ENCODE measurements at regions not wholly inside any gene's neighbourhood (a gene's known extent, or its start where the extent isn't known, plus 50 kb on each side); places are given as distances from the start of the nearest gene placed in this dataset.

DNA sequence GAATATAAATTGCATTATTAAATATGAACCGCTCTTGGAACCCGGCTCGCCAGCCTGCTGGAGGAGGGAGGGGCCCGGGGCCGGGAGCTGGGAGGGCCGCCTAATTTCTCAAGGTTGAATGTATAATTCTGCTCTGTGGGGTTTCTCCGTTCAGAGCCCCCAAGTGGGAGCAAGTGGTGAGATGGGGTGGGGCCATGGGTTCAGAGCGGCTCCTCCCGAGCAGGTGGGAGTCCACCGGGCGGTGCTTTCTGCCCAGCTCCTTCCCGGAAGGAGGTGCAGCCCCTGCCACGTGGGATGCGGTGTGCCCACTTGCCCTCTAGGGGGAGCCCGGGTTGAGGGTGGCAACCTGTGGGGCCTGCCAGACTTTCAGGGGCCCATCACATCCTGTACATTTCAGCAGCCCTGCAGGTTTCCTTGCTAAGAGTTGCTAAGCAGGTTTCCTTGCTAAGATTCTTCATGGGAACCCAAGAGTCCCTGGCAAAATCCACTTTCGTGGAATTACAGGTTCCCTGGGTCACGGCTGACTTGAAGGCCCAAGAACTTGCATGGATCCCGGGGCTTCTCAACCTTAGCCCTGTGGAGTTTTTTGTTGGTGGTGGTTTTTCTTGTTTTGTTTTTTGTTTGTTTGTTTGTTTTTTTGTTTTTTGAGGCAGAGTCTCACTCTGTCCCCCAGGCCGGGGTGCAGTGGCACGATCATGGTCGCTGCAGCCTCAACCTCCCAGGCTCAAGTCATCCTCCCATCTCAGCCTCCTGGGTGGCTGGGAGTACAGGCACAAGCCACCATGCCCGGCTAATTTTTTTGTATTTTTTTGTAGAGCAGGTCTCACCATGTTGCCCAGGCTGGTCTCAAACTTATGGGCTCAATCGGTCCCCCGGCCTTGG is 196.7 kb upstream of the GSE1 start (continued):
- TF ChIP-seq SNAI1 (CRISPR knock-in tag; IDR thresholded peaks at IDR 0.05; ENCODE audit: borderline replicate concordance) = no peak
- TF ChIP-seq TIGD3 (CRISPR knock-in tag; IDR thresholded peaks at IDR 0.05; ENCODE audit: borderline replicate concordance) = no peak
- no peak for TF ChIP-seq HCFC1 (IDR thresholded peaks at IDR 0.05; ENCODE audit: low read depth, low read length)
- TF ChIP-seq MBD4 (IDR thresholded peaks at IDR 0.05; ENCODE audit: borderline replicate concordance, low read length) = no peak
- TF ChIP-seq ZNF432 (CRISPR knock-in tag; IDR thresholded peaks at IDR 0.05; ENCODE audit: borderline replicate concordance) = no peak
- no peak for TF ChIP-seq ZNF777 (CRISPR knock-in tag; IDR thresholded peaks at IDR 0.05)
- TF ChIP-seq IRX3 (CRISPR knock-in tag; IDR thresholded peaks at IDR 0.05; ENCODE audit: borderline replicate concordance, low read depth) = no peak
- no peak for TF ChIP-seq ZNF788 (CRISPR knock-in tag; IDR thresholded peaks at IDR 0.05; ENCODE audit: borderline replicate concordance)
- no peak for TF ChIP-seq HHEX (CRISPR knock-in tag; IDR thresholded peaks at IDR 0.05)
- TF ChIP-seq, protein P1, sequence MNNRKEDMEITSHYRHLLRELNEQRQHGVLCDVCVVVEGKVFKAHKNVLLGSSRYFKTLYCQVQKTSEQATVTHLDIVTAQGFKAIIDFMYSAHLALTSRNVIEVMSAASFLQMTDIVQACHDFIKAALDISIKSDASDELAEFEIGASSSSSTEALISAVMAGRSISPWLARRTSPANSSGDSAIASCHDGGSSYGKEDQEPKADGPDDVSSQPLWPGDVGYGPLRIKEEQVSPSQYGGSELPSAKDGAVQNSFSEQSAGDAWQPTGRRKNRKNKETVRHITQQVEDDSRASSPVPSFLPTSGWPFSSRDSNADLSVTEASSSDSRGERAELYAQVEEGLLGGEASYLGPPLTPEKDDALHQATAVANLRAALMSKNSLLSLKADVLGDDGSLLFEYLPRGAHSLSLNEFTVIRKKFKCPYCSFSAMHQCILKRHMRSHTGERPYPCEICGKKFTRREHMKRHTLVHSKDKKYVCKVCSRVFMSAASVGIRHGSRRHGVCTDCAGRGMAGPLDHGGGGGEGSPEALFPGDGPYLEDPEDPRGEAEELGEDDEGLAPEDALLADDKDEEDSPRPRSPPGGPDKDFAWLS (CRISPR knock-in tag; IDR thresholded peaks at IDR 0.05; ENCODE audit: borderline replicate concordance) = no peak
- TF ChIP-seq, protein P2, sequence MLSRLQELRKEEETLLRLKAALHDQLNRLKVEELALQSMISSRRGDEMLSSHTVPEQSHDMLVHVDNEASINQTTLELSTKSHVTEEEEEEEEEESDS (CRISPR knock-in tag; IDR thresholded peaks at IDR 0.05; ENCODE audit: borderline replicate concordance) = no peak
- no peak for TF ChIP-seq ZFP36 (IDR thresholded peaks at IDR 0.05; ENCODE audit: borderline replicate concordance, low read depth, low read length, partially characterized antibody)
- no peak for TF ChIP-seq ZNF766 (CRISPR knock-in tag; IDR thresholded peaks at IDR 0.05; ENCODE audit: borderline replicate concordance)
- no peak for TF ChIP-seq CC2D1A (CRISPR knock-in tag; IDR thresholded peaks at IDR 0.05)
- TF ChIP-seq, protein P3, sequence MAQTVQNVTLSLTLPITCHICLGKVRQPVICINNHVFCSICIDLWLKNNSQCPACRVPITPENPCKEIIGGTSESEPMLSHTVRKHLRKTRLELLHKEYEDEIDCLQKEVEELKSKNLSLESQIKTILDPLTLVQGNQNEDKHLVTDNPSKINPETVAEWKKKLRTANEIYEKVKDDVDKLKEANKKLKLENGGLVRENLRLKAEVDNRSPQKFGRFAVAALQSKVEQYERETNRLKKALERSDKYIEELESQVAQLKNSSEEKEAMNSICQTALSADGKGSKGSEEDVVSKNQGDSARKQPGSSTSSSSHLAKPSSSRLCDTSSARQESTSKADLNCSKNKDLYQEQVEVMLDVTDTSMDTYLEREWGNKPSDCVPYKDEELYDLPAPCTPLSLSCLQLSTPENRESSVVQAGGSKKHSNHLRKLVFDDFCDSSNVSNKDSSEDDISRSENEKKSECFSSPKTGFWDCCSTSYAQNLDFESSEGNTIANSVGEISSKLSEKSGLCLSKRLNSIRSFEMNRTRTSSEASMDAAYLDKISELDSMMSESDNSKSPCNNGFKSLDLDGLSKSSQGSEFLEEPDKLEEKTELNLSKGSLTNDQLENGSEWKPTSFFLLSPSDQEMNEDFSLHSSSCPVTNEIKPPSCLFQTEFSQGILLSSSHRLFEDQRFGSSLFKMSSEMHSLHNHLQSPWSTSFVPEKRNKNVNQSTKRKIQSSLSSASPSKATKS (CRISPR knock-in tag; IDR thresholded peaks at IDR 0.05) = no peak
- TF ChIP-seq CAMTA2 (CRISPR knock-in tag; IDR thresholded peaks at IDR 0.05; ENCODE audit: borderline replicate concordance) = no peak
- TF ChIP-seq, protein P4, sequence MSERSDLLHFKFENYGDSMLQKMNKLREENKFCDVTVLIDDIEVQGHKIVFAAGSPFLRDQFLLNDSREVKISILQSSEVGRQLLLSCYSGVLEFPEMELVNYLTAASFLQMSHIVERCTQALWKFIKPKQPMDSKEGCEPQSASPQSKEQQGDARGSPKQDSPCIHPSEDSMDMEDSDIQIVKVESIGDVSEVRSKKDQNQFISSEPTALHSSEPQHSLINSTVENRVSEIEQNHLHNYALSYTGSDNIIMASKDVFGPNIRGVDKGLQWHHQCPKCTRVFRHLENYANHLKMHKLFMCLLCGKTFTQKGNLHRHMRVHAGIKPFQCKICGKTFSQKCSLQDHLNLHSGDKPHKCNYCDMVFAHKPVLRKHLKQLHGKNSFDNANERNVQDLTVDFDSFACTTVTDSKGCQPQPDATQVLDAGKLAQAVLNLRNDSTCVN (CRISPR knock-in tag; IDR thresholded peaks at IDR 0.05; ENCODE audit: borderline replicate concordance) = no peak
- TF ChIP-seq TRIM24 (CRISPR knock-in tag; IDR thresholded peaks at IDR 0.05) = no peak
- no peak for TF ChIP-seq NCOA1 (CRISPR knock-in tag; IDR thresholded peaks at IDR 0.05)
- TF ChIP-seq ZC3H13 (CRISPR knock-in tag; IDR thresholded peaks at IDR 0.05) = no peak
- 0 out of 2 replicates have a peak, but pooled peaks have one; percentile 45 for TF ChIP-seq JUN (CRISPR knock-in tag; IDR thresholded peaks at IDR 0.05)
